ENCODE measurements at regions not wholly inside any gene's neighbourhood (a gene's known extent, or its start where the extent isn't known, plus 50 kb on each side); places are given as distances from the start of the nearest gene placed in this dataset.

DNA sequence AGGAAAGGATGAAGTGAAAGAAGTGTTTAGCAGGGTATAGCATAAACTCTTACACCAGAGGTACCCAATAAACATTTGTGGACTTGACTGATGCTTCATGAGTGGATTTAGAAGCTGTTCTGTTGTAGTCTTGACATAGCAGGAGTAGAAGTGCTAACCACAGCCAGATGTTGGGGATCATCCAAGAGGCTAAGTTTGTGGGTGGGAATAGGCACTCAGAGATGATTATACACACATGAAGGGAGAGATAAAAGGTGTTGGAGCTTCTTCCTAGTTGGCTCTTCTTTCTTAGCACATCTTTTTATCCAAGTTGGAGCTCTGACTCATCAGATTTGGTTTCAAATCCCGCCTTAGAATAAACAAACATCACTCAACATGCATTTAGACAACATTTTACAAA is 166.7 kb upstream of the E2F7 start:
- H3K4me3 ChIP-seq: no peak overlapping the region
- no peaks in the 10 kb centered on the region for H3K9me3 ChIP-seq
- intact Hi-C loops (cut with DNase I): no loop called here
- peaks cover 11% of the 10 kb centered on the region for H3K4me1 ChIP-seq
- H3K27me3 ChIP-seq (ENCODE audit: low read depth): no peaks in the 10 kb centered on the region
- no peak for DNase-seq
- no peaks in the 10 kb centered on the region for H3K36me3 ChIP-seq
- TF ChIP-seq, protein P1, sequence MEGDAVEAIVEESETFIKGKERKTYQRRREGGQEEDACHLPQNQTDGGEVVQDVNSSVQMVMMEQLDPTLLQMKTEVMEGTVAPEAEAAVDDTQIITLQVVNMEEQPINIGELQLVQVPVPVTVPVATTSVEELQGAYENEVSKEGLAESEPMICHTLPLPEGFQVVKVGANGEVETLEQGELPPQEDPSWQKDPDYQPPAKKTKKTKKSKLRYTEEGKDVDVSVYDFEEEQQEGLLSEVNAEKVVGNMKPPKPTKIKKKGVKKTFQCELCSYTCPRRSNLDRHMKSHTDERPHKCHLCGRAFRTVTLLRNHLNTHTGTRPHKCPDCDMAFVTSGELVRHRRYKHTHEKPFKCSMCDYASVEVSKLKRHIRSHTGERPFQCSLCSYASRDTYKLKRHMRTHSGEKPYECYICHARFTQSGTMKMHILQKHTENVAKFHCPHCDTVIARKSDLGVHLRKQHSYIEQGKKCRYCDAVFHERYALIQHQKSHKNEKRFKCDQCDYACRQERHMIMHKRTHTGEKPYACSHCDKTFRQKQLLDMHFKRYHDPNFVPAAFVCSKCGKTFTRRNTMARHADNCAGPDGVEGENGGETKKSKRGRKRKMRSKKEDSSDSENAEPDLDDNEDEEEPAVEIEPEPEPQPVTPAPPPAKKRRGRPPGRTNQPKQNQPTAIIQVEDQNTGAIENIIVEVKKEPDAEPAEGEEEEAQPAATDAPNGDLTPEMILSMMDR (IDR thresholded peaks at IDR 0.05): no peak
- peak overlapping the region; percentile 5 for H3K27ac ChIP-seq
- peak in 1 of 2 donors; percentile 29 for ATAC-seq

DNA sequence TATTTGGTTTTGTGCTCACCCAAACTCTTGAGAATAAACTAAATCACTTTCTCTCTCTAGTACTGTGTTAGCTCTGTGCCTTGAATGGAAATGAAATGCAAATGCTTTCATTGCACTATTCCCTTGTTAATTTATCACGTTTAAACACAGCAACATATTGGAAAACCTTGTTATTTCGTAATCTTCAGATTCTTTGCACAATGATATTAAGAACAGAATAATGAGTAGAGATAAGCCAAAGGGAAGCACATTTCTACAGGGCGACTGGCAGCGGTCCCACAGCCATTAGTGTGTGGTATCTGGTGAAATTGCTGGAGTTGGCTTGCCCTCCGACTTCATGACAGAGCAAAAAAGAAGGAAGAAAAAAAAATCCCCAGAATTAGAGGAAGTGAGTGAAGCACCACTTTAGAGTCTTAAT is 166.1 kb upstream of the E2F7 start:
- Histone ChIP-seq H3K9me3 (no peaks in the 10 kb centered on the region), H3K36me3 (no peaks in the 10 kb centered on the region), H3K4me1 (peaks cover 11% of the 10 kb centered on the region), H3K4me3 (no peak overlapping the region), H3K27ac (no peak overlapping the region), H3K27me3 (ENCODE audit: low read depth) (no peaks in the 10 kb centered on the region)
- ATAC-seq (peak; percentile 68 to 76), DNase-seq (peak; percentile 64)
- TF ChIP-seq, protein P1 (IDR thresholded peaks at IDR 0.05): no peak
- intact Hi-C loops (cut with DNase I): no loop called here

DNA sequence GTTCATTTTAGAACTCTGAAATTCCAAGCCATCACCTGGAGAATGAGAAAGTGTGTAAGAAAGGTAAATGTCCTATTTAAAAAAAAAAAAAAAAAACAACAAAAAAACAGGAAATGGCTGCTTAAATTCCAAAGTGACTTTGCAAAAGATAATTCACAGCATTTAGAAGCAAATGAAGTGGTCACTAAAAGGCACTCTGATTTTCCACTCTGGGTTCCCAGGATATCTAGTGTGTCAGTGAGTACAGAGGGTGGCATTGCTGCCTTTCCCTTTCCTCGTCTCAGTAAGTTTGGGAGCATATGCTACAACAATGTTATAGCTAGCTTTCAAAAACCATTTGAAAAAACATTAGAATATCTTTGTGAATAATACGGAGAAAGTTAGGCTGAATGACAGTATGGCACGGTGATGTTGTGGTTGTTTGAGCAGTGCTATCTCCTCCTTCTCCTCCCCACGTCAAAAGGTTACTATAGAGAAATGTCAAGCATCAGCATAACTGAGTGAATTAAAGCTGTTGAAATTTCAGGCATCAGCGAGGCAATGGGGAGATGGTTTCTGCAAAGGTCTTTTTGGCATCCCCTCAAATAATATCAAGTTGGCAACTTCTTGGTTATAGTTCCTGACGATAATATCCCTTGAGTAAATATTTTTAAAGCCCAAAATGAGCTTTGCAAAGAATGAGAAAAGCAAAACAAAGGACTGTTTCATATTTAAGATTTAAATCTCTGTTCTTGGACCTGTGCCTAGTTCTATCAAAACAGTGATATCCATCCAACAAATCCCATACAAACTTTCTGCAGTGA is 164.5 kb upstream of the E2F7 start:
- no peak overlapping the region for H3K27ac ChIP-seq
- no peaks in the 10 kb centered on the region for H3K36me3 ChIP-seq
- ATAC-seq (no peak), DNase-seq (no peak)
- TF ChIP-seq, protein P1 (IDR thresholded peaks at IDR 0.05): no peak
- intact Hi-C loops (cut with DNase I): no loop called here
- H3K4me3 ChIP-seq: no peak overlapping the region
- H3K9me3 ChIP-seq: no peaks in the 10 kb centered on the region
- H3K4me1 ChIP-seq: peaks cover 11% of the 10 kb centered on the region
- no peaks in the 10 kb centered on the region for H3K27me3 ChIP-seq (ENCODE audit: low read depth)

DNA sequence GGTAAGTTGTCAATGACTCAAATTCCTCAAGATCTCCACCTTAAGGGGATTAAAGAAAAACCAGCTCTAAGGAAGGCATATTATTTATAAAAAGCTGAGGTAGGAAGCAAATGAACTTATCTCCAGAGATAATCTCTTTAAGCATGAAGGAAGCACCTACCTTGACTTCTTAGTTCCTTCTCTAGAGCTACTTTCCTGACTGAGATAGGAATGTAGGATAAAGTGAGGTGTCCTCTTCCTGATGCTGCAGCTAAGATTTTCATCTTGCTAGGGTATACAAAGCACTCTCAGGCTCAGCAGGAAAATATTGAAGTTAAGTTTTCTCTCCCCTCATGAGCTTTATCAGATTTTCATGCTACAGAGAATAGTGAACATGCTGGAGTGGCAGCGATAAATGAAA is 163.0 kb upstream of the E2F7 start:
- no peaks in the 10 kb centered on the region for H3K9me3 ChIP-seq
- no peak overlapping the region for H3K4me3 ChIP-seq
- ATAC-seq: no peak
- H3K4me1 ChIP-seq: peaks cover 11% of the 10 kb centered on the region
- no peaks in the 10 kb centered on the region for H3K36me3 ChIP-seq
- DNase-seq: no peak
- H3K27me3 ChIP-seq (ENCODE audit: low read depth): no peaks in the 10 kb centered on the region
- no peak overlapping the region for H3K27ac ChIP-seq
- TF ChIP-seq, protein P1 (IDR thresholded peaks at IDR 0.05): no peak
- intact Hi-C loops (cut with DNase I): no loop called here

DNA sequence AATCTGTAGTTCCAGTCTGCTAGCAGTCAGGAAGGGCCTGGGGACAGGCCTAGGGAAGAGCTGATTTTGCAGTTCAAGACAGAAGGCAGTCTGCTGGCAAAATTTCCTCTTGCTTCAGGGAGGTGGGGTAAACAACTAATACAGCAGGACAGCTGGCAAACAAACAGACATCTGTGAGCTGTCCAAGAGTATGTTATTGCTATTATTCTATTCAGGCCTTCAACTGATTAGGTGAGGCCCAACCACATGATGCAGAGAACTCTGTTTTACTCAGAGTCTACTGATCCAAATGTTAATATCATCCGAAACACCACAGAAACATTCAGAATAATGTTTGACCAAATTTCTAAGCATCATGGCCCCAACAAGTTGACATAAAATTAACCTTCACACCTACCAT is 161.0 kb upstream of the E2F7 start:
- no peak overlapping the region for H3K4me3 ChIP-seq
- DNase-seq (no peak), ATAC-seq (no peak)
- no peaks in the 10 kb centered on the region for H3K9me3 ChIP-seq
- no peak overlapping the region for H3K27ac ChIP-seq
- H3K27me3 ChIP-seq (ENCODE audit: low read depth): no peaks in the 10 kb centered on the region
- TF ChIP-seq, protein P1 (IDR thresholded peaks at IDR 0.05): no peak
- intact Hi-C loops (cut with DNase I): no loop called here
- peaks cover 7% of the 10 kb centered on the region for H3K4me1 ChIP-seq
- H3K36me3 ChIP-seq: no peaks in the 10 kb centered on the region

Measured in lower lobe of right lung (tissue), 2 donors.